ENCODE measurements at regions not wholly inside any gene's neighbourhood (a gene's known extent, or its start where the extent isn't known, plus 50 kb on each side); places are given as distances from the start of the nearest gene placed in this dataset.

DNA sequence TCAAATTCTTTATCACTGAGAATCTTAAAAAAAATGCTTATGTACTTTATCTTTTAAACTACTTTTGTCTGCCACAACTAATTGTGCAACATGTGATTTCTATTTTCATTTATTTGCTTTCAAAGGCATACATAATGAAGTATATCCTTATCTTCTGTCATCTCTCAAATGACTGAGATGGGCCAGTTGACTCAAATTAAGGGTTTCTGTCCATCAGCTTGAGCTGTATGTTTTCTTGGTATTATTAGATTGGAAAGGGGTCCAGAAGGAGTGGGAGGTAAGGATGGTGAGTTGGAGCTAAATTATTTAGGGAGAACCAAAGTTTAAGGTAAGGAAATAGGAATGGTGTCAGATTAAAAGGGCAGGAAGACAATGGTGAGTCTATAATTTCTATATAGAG is 408.4 kb upstream of the SEL1L start:
- Histone ChIP-seq H3K9ac (ENCODE audit: low read length in 3 of 3) (no peak overlapping the region), H3K4me1 (ENCODE audit: control insufficient read depth in 2 of 3, insufficient read depth in 2 of 3, low read depth in 1 of 3, low read length in 3 of 3) (no peaks in the 10 kb centered on the region), H3K9me3 (ENCODE audit: control insufficient read depth in 2 of 3, insufficient read depth in 1 of 3, low read length in 3 of 3) (no peaks in the 10 kb centered on the region), H3K27me3 (ENCODE audit: control insufficient read depth, insufficient read depth, low read length) (no peaks in the 10 kb centered on the region), H3K27ac (ENCODE audit: low read depth in 2 of 2, low read length in 2 of 2) (no peak overlapping the region), H3K36me3 (ENCODE audit: control insufficient read depth in 2 of 3, insufficient read depth in 3 of 3, low read length in 3 of 3) (no peaks in the 10 kb centered on the region), H3K4me3 (ENCODE audit: low read length in 3 of 3) (no peak overlapping the region)
- FAIRE-seq (no peak), DNase-seq (no peak)
- TF ChIP-seq, protein P1, sequence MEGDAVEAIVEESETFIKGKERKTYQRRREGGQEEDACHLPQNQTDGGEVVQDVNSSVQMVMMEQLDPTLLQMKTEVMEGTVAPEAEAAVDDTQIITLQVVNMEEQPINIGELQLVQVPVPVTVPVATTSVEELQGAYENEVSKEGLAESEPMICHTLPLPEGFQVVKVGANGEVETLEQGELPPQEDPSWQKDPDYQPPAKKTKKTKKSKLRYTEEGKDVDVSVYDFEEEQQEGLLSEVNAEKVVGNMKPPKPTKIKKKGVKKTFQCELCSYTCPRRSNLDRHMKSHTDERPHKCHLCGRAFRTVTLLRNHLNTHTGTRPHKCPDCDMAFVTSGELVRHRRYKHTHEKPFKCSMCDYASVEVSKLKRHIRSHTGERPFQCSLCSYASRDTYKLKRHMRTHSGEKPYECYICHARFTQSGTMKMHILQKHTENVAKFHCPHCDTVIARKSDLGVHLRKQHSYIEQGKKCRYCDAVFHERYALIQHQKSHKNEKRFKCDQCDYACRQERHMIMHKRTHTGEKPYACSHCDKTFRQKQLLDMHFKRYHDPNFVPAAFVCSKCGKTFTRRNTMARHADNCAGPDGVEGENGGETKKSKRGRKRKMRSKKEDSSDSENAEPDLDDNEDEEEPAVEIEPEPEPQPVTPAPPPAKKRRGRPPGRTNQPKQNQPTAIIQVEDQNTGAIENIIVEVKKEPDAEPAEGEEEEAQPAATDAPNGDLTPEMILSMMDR (IDR thresholded peaks at IDR 0.05; ENCODE audit: borderline replicate concordance, extremely low read depth, insufficient read depth) = no peak
- intact Hi-C loops (cut with DNase I) = no loop called here

DNA sequence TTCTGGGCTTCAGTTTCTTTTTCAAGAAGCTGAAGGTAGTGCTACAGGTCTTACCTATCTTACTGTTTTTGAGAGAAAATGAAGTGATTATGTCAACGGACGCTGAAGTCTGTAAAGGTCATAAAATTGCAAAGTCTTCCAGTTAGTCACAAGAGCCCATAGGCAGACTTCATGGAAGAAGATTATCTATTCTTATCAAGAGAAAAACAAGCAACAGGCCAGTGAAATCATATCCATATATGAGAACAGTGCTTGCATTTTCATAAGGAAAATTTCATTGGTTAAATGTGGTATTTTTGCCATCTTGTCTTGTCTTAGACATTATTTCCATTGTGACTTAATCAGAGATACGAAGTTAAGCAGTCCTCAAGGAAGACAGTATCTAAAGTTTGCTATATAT is 412.7 kb upstream of the SEL1L start:
- no peak for DNase-seq
- intact Hi-C loops (cut with DNase I) = no loop called here

DNA sequence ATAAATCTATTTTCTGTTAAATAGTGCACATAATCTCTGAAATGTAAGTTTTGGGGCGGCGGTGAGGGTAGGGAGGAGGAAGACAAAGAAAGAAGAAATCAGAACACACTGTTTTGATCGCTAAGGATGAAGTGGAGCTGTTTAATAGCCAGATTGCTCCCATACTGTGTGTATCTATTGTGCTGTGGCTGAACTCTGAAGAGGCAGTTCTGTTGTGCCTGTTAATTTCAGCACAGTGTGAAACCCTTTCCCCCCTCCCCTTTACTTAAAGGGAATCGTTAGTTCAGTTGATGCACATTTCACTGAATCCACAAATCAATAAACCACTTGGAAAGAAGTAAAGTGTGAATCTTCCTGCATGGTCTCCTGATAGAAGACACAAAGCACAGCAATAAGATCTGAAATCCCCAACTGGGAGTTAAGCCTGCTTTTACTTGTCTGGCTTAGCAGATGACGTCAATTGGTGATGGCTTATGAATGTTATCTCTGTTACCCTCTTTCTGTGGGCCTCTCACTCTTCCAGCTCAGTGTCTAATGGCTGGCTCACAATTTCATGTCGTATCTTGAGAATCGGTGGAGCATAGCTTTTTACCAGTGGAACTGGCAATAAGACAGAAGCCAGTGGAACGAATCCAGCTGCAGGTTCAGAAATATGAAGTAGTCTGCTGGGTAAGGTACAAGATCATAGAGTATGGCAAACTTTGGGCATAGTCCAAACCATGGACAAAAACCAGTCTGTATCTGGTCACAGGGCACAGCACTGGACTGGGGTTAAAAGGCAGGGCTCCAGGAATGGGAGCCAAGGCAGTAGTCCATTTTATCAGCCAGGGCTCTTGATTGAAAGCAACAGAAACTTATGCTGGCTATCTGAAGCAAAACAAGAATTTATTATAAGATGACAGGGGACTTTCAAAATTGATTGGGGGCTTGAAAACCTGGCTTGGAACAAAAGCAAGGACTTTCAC is 413.5 kb upstream of the SEL1L start:
- H3K36me3 ChIP-seq (ENCODE audit: control insufficient read depth in 2 of 3, insufficient read depth in 3 of 3, low read length in 3 of 3) = no peaks in the 10 kb centered on the region

More for the DNA sequence above, 412.7 kb upstream of the SEL1L start:
- Histone ChIP-seq H3K4me1 (ENCODE audit: control insufficient read depth in 2 of 3, insufficient read depth in 2 of 3, low read depth in 1 of 3, low read length in 3 of 3) (no peaks in the 10 kb centered on the region), H3K9ac (ENCODE audit: low read length in 3 of 3) (no peak overlapping the region), H3K4me3 (ENCODE audit: low read length in 3 of 3) (no peak overlapping the region), H3K9me3 (ENCODE audit: control insufficient read depth in 2 of 3, insufficient read depth in 1 of 3, low read length in 3 of 3) (no peaks in the 10 kb centered on the region), H3K27me3 (ENCODE audit: control insufficient read depth, insufficient read depth, low read length) (no peaks in the 10 kb centered on the region), H3K36me3 (ENCODE audit: control insufficient read depth in 2 of 3, insufficient read depth in 3 of 3, low read length in 3 of 3) (no peaks in the 10 kb centered on the region), H3K27ac (ENCODE audit: low read depth in 2 of 2, low read length in 2 of 2) (no peak overlapping the region)
- TF ChIP-seq, protein P1 (IDR thresholded peaks at IDR 0.05; ENCODE audit: borderline replicate concordance, extremely low read depth, insufficient read depth) = no peak
- FAIRE-seq = no peak

More for the DNA sequence above, 413.5 kb upstream of the SEL1L start:
- Histone ChIP-seq H3K9me3 (ENCODE audit: control insufficient read depth in 2 of 3, insufficient read depth in 1 of 3, low read length in 3 of 3) (no peaks in the 10 kb centered on the region), H3K4me3 (ENCODE audit: low read length in 3 of 3) (no peak overlapping the region), H3K4me1 (ENCODE audit: control insufficient read depth in 2 of 3, insufficient read depth in 2 of 3, low read depth in 1 of 3, low read length in 3 of 3) (no peaks in the 10 kb centered on the region), H3K9ac (ENCODE audit: low read length in 3 of 3) (no peak overlapping the region), H3K27me3 (ENCODE audit: control insufficient read depth, insufficient read depth, low read length) (no peaks in the 10 kb centered on the region), H3K27ac (ENCODE audit: low read depth in 2 of 2, low read length in 2 of 2) (no peak overlapping the region)
- no peak for DNase-seq
- TF ChIP-seq, protein P1 (IDR thresholded peaks at IDR 0.05; ENCODE audit: borderline replicate concordance, extremely low read depth, insufficient read depth) = no peak
- FAIRE-seq = no peak
- intact Hi-C loops (cut with DNase I) = no loop called here

All from kidney (tissue), 13 donors.